ENCODE measurements at regions not wholly inside any gene's neighbourhood (a gene's known extent, or its start where the extent isn't known, plus 50 kb on each side); places are given as distances from the start of the nearest gene placed in this dataset.

- peaks cover 0 to 8% (median 2%) of the 10 kb centered on the region in 7 donors for H3K9me3 Mint-ChIP-seq
- no peak overlapping the region for H3K27ac Mint-ChIP-seq
- no peaks in the 10 kb centered on the region for H3K27me3 Mint-ChIP-seq
- DNase-seq (no peak), ATAC-seq (ENCODE audit: low read depth in 2 of 2) (no peak)
- H3K4me1 Mint-ChIP-seq: no peaks in the 10 kb centered on the region
- H3K4me3 Mint-ChIP-seq: no peak overlapping the region
- H3K36me3 Mint-ChIP-seq: no peaks in the 10 kb centered on the region
These were observed 594.1 kb upstream of the PTPRD start for GRCh38 chr9:11206925-11207324.

- no peak for DNase-seq
- no peaks in the 10 kb centered on the region for H3K4me1 Mint-ChIP-seq
- no peaks in the 10 kb centered on the region for H3K36me3 Mint-ChIP-seq
- ATAC-seq (ENCODE audit: low read depth in 2 of 2): no peak
- peaks cover 0 to 17% (median 4%) of the 10 kb centered on the region in 7 donors for H3K9me3 Mint-ChIP-seq
- H3K27ac Mint-ChIP-seq: no peak overlapping the region
- no peaks in the 10 kb centered on the region for H3K27me3 Mint-ChIP-seq
- H3K4me3 Mint-ChIP-seq: no peak overlapping the region
These were observed 620.9 kb upstream of the PTPRD start for GRCh38 chr9:11233696-11234095.

- no peaks in the 10 kb centered on the region for H3K4me1 Mint-ChIP-seq
- ATAC-seq (ENCODE audit: low read depth in 2 of 2): no peak
- peaks cover 0 to 10% (median 4%) of the 10 kb centered on the region in 7 donors for H3K9me3 Mint-ChIP-seq
- no peak for DNase-seq
- H3K4me3 Mint-ChIP-seq: no peak overlapping the region
- no peaks in the 10 kb centered on the region for H3K36me3 Mint-ChIP-seq
- H3K27me3 Mint-ChIP-seq: no peaks in the 10 kb centered on the region
- no peak overlapping the region for H3K27ac Mint-ChIP-seq
These were observed 622.3 kb upstream of the PTPRD start for GRCh38 chr9:11235061-11235460.

- DNase-seq: no peak
These were observed 629.0 kb upstream of the PTPRD start for GRCh38 chr9:11241779-11242178.

GRCh38 chr9:11257992-11258391 lies 645.2 kb upstream of the PTPRD start:
- Mint-ChIP-seq H3K27ac (no peak overlapping the region), H3K36me3 (no peaks in the 10 kb centered on the region), H3K4me3 (no peak overlapping the region), H3K27me3 (no peaks in the 10 kb centered on the region), H3K9me3 (peaks cover 0 to 13% (median 4%) of the 10 kb centered on the region in 7 donors), H3K4me1 (no peaks in the 10 kb centered on the region)
- ATAC-seq (ENCODE audit: low read depth in 2 of 2) (no peak), DNase-seq (no peak)

More at GRCh38 chr9:11241779-11242178, 629.0 kb upstream of the PTPRD start:
- Mint-ChIP-seq H3K36me3 (no peaks in the 10 kb centered on the region), H3K27ac (no peak overlapping the region), H3K4me1 (no peaks in the 10 kb centered on the region), H3K4me3 (no peak overlapping the region), H3K9me3 (peaks cover 0 to 9% (median 2%) of the 10 kb centered on the region in 7 donors), H3K27me3 (no peaks in the 10 kb centered on the region)
- ATAC-seq (ENCODE audit: low read depth in 2 of 2): no peak

- peaks cover 4 to 33% (median 5%) of the 10 kb centered on the region in 7 donors for H3K9me3 Mint-ChIP-seq
- DNase-seq: no peak
- no peaks in the 10 kb centered on the region for H3K36me3 Mint-ChIP-seq
- H3K27me3 Mint-ChIP-seq: no peaks in the 10 kb centered on the region
- no peaks in the 10 kb centered on the region for H3K4me1 Mint-ChIP-seq
- no peak overlapping the region for H3K4me3 Mint-ChIP-seq
- ATAC-seq (ENCODE audit: low read depth in 2 of 2): no peak
- H3K27ac Mint-ChIP-seq: no peak overlapping the region
These were observed 656.2 kb upstream of the PTPRD start for GRCh38 chr9:11269036-11269435.

- Mint-ChIP-seq H3K27me3 (no peaks in the 10 kb centered on the region), H3K4me3 (no peak overlapping the region), H3K36me3 (no peaks in the 10 kb centered on the region), H3K9me3 (peaks cover 0 to 13% (median 3%) of the 10 kb centered on the region in 7 donors), H3K4me1 (no peaks in the 10 kb centered on the region), H3K27ac (no peak overlapping the region)
- no peak for DNase-seq
- no peak for ATAC-seq (ENCODE audit: low read depth in 2 of 2)
These were observed 662.4 kb upstream of the PTPRD start for GRCh38 chr9:11275158-11275695.

- no peaks in the 10 kb centered on the region for H3K27me3 Mint-ChIP-seq
- H3K4me1 Mint-ChIP-seq: no peaks in the 10 kb centered on the region
- no peak overlapping the region for H3K4me3 Mint-ChIP-seq
- ATAC-seq (ENCODE audit: low read depth in 2 of 2): no peak
- no peak overlapping the region for H3K27ac Mint-ChIP-seq
- no peaks in the 10 kb centered on the region for H3K36me3 Mint-ChIP-seq
- peaks cover 0 to 15% (median 4%) of the 10 kb centered on the region in 7 donors for H3K9me3 Mint-ChIP-seq
- no peak for DNase-seq
These were observed 700.2 kb upstream of the PTPRD start for GRCh38 chr9:11312966-11313365.

- DNase-seq: no peak
- H3K9me3 Mint-ChIP-seq: no peaks in the 10 kb centered on the region
- H3K4me3 Mint-ChIP-seq: no peak overlapping the region
- H3K27me3 Mint-ChIP-seq: no peaks in the 10 kb centered on the region
- H3K27ac Mint-ChIP-seq: no peak overlapping the region
- ATAC-seq (ENCODE audit: low read depth in 2 of 2): no peak
- H3K4me1 Mint-ChIP-seq: no peaks in the 10 kb centered on the region
- H3K36me3 Mint-ChIP-seq: no peaks in the 10 kb centered on the region
These were observed 706.1 kb upstream of the PTPRD start for GRCh38 chr9:11318946-11319345.

- ATAC-seq (ENCODE audit: low read depth in 2 of 2): no peak
- Mint-ChIP-seq H3K9me3 (no peaks in the 10 kb centered on the region), H3K4me1 (no peaks in the 10 kb centered on the region), H3K27ac (no peak overlapping the region), H3K36me3 (no peaks in the 10 kb centered on the region), H3K4me3 (no peak overlapping the region), H3K27me3 (no peaks in the 10 kb centered on the region)
- DNase-seq: no peak
These were observed 706.7 kb upstream of the PTPRD start for GRCh38 chr9:11319538-11319937.

GRCh38 chr9:11320989-11321388 lies 708.2 kb upstream of the PTPRD start:
- no peaks in the 10 kb centered on the region for H3K27me3 Mint-ChIP-seq
- H3K36me3 Mint-ChIP-seq: no peaks in the 10 kb centered on the region
- H3K4me1 Mint-ChIP-seq: no peaks in the 10 kb centered on the region
- H3K4me3 Mint-ChIP-seq: no peak overlapping the region
- no peaks in the 10 kb centered on the region for H3K9me3 Mint-ChIP-seq
- ATAC-seq (ENCODE audit: low read depth in 2 of 2): no peak
- H3K27ac Mint-ChIP-seq: no peak overlapping the region
- no peak for DNase-seq

- no peaks in the 10 kb centered on the region for H3K9me3 Mint-ChIP-seq
- no peak overlapping the region for H3K4me3 Mint-ChIP-seq
- H3K27ac Mint-ChIP-seq: no peak overlapping the region
- ATAC-seq (ENCODE audit: low read depth in 2 of 2): no peak
- H3K27me3 Mint-ChIP-seq: no peaks in the 10 kb centered on the region
- no peak for DNase-seq
- H3K4me1 Mint-ChIP-seq: no peaks in the 10 kb centered on the region
- H3K36me3 Mint-ChIP-seq: no peaks in the 10 kb centered on the region
These were observed 710.7 kb upstream of the PTPRD start for GRCh38 chr9:11323457-11323856.

- Mint-ChIP-seq H3K27me3 (no peaks in the 10 kb centered on the region), H3K36me3 (no peaks in the 10 kb centered on the region), H3K4me1 (no peaks in the 10 kb centered on the region), H3K9me3 (no peaks in the 10 kb centered on the region), H3K4me3 (no peak overlapping the region), H3K27ac (no peak overlapping the region)
- DNase-seq (no peak), ATAC-seq (ENCODE audit: low read depth in 2 of 2) (no peak)
These were observed 713.4 kb upstream of the PTPRD start for GRCh38 chr9:11326231-11326630.

GRCh38 chr9:11328326-11328725 lies 715.5 kb upstream of the PTPRD start:
- H3K27ac Mint-ChIP-seq: no peak overlapping the region
- no peaks in the 10 kb centered on the region for H3K4me1 Mint-ChIP-seq
- DNase-seq: no peak
- H3K36me3 Mint-ChIP-seq: no peaks in the 10 kb centered on the region
- H3K9me3 Mint-ChIP-seq: peaks cover 0 to 5% (median 0%) of the 10 kb centered on the region in 7 donors
- H3K4me3 Mint-ChIP-seq: no peak overlapping the region
- H3K27me3 Mint-ChIP-seq: no peaks in the 10 kb centered on the region
- ATAC-seq (ENCODE audit: low read depth in 2 of 2): no peak

- Mint-ChIP-seq H3K4me1 (peaks cover 0 to 3% (median 0%) of the 10 kb centered on the region in 3 donors), H3K27ac (no peak overlapping the region), H3K9me3 (peaks cover 0 to 5% (median 0%) of the 10 kb centered on the region in 7 donors), H3K4me3 (no peak overlapping the region), H3K36me3 (no peaks in the 10 kb centered on the region), H3K27me3 (no peaks in the 10 kb centered on the region)
- no peak for DNase-seq
- no peak for ATAC-seq (ENCODE audit: low read depth in 2 of 2)
These were observed 722.2 kb upstream of the PTPRD start for GRCh38 chr9:11335011-11335410.

Measured in naive B cell (primary cell).